Activated T-cell treated with anti-CD3 and anti-CD28 coated beads, Interleukin-2, amount 50 U/mL, for 72 hours (primary cell): ENCODE measurements at regions not wholly inside any gene's neighbourhood (a gene's known extent, or its start where the extent isn't known, plus 50 kb on each side); places are given as distances from the start of the nearest gene placed in this dataset.
"Not testable (repeated sequence)": the region's sequence is repeated elsewhere in the genome, so short reads cannot be mapped to it uniquely, and the experiment has no call there.

Experiments used
- ATAC-seq, 2 donors: fragments of 150-1000 bp; cut with Tn5 transposase; replicated peaks in 1 of 2; 2 replicates each; pipeline ENCODE4 v1.10.0; 2021; ENCODE audit warnings: moderate library complexity in 2 of 2, mild to moderate bottlenecking in 1 of 2
- DNase-seq, 2 donors: peaks; one replicate each; pipeline ENCODE4 v3.0.0; 2021 to 2022; ENCODE audit warnings: mixed read lengths in 1 of 2
- H3K27ac Mint-ChIP-seq: one replicate; pipeline ENCODE4 v1.8.0; 2022; ENCODE audit warnings: mild to moderate bottlenecking, moderate library complexity, mixed read lengths
- H3K27me3 Mint-ChIP-seq: one replicate; pipeline ENCODE4 v1.8.0; 2022; ENCODE audit warnings: low read depth, mixed read lengths
- H3K36me3 Mint-ChIP-seq, 2 donors: one replicate each; pipeline ENCODE4 v1.8.0; 2022; ENCODE audit warnings: mixed read lengths in 2 of 2, mild to moderate bottlenecking in 1 of 2; ENCODE audit not compliant: insufficient read depth in 2 of 2
- H3K4me1 Mint-ChIP-seq: one replicate; pipeline ENCODE4 v1.8.0; 2022; ENCODE audit warnings: low read depth, mixed read lengths
- H3K4me3 Mint-ChIP-seq, 2 donors: one replicate each; pipeline ENCODE4 v1.8.0; 2022; ENCODE audit warnings: mild to moderate bottlenecking in 2 of 2, mixed read lengths in 2 of 2, moderate library complexity in 2 of 2
- H3K9me3 Mint-ChIP-seq, 2 donors: one replicate each; pipeline ENCODE4 v1.8.0; 2022; ENCODE audit warnings: mixed read lengths in 2 of 2

GRCh38 chr5:74502479-74502950 is 138.0 kb downstream of the ENC1 start:
- no peak overlapping the region for H3K27ac Mint-ChIP-seq
- no peak overlapping the region for H3K4me3 Mint-ChIP-seq
- no peak for DNase-seq
- H3K9me3 Mint-ChIP-seq = no peaks in the 10 kb centered on the region
- no peak for ATAC-seq
- no peaks in the 10 kb centered on the region for H3K36me3 Mint-ChIP-seq
- no peaks in the 10 kb centered on the region for H3K4me1 Mint-ChIP-seq
- H3K27me3 Mint-ChIP-seq = no peaks in the 10 kb centered on the region

- H3K27ac Mint-ChIP-seq = no peak overlapping the region
- no peak overlapping the region for H3K4me3 Mint-ChIP-seq
- H3K27me3 Mint-ChIP-seq = no peaks in the 10 kb centered on the region
- DNase-seq = no peak
- ATAC-seq = no peak
- no peaks in the 10 kb centered on the region for H3K4me1 Mint-ChIP-seq
- no peaks in the 10 kb centered on the region for H3K36me3 Mint-ChIP-seq
- no peaks in the 10 kb centered on the region for H3K9me3 Mint-ChIP-seq
Measured at GRCh38 chr5:74501674-74502478, 138.7 kb downstream of the ENC1 start.

DNA sequence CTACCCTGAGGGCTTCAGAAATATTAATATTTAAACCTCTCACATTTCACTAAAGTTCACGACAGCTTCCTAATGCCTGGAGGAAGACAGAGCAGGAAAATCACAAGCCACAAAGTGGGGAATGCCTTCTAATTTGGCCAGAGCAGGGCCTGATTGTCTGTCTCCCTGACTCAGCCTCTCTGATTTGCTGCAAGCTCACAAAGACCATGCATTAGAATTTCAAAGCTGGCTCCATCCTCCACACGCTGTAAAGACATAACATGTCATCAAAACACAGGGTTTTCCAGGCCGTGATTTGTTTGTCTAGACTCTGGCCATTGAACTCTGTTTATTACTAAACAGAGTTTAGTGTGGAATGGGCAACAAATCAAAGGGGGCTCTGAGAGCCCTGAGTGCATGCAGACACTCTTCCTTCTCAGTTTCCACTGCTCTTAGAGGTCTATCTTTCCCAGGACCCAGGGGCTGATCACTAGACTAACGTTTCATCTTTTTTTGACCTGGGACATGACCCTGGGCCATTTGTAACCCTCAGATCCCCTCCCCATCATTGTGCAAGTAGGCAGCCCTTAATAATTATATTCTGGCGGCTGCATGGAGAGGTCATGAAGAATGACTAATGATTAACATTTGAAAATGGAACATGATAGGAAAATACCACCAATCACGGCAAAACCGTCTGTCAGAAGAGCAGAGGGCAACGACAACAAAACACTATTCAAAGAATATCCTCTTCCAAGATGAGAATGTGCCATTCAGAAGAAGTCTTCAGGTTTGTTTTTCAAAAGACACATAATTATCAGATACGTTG is 140.2 kb downstream of the ENC1 start:
- ATAC-seq = no peak
- DNase-seq = no peak
- H3K27me3 Mint-ChIP-seq = peaks cover 6% of the 10 kb centered on the region
- H3K4me3 Mint-ChIP-seq = no peak overlapping the region
- no peaks in the 10 kb centered on the region for H3K9me3 Mint-ChIP-seq
- H3K27ac Mint-ChIP-seq = no peak overlapping the region
- H3K4me1 Mint-ChIP-seq = no peaks in the 10 kb centered on the region
- no peaks in the 10 kb centered on the region for H3K36me3 Mint-ChIP-seq

DNA sequence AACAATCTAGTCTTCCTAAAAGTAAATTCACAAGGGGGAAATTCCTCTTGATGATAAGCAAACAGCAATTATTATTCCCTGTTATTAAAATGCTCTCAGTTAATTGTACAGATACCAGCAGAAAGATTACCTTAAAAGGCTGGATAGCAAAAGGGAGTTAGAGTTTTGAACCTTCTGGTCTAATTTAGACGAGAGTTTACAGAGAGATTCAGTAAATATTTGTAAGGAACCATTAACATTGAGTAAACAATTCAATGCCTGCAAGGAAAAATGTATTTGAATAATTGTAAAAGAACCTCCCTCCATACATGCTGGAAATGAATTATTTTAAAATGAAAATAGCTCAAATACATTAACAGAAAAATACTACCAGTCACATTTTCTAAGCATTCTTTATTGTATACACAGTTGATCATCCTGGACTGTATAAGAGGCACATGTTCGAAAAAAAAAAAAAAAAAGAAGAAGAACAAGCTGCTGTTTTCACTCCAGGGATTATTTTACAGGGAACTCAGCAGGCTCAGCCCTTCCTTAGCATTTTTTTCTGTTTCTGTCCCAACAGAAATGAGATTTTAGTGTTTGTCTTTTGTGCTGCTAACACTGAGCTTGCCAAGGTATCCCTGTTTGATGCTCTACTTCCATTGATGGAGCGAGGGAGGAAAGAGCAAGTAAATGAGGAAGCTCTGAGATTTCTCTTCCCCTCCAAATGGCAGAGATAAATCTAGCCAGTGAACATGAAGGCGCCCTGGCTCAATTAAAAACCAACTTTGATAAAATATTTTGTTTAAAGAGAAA is 141.1 kb downstream of the ENC1 start:
- no peaks in the 10 kb centered on the region for H3K4me1 Mint-ChIP-seq
- ATAC-seq = no peak
- H3K9me3 Mint-ChIP-seq = no peaks in the 10 kb centered on the region
- H3K27me3 Mint-ChIP-seq = peaks cover 8% of the 10 kb centered on the region
- no peaks in the 10 kb centered on the region for H3K36me3 Mint-ChIP-seq
- H3K4me3 Mint-ChIP-seq = no peak overlapping the region
- no peak overlapping the region for H3K27ac Mint-ChIP-seq
- no peak for DNase-seq

GRCh38 chr5:74497706-74498105 is 142.8 kb downstream of the ENC1 start:
- no peak for ATAC-seq
- Mint-ChIP-seq H3K36me3 (no peaks in the 10 kb centered on the region), H3K4me3 (no peak overlapping the region), H3K9me3 (no peaks in the 10 kb centered on the region), H3K4me1 (no peaks in the 10 kb centered on the region), H3K27ac (no peak overlapping the region), H3K27me3 (peaks cover 22% of the 10 kb centered on the region)
- DNase-seq = no peak

DNA sequence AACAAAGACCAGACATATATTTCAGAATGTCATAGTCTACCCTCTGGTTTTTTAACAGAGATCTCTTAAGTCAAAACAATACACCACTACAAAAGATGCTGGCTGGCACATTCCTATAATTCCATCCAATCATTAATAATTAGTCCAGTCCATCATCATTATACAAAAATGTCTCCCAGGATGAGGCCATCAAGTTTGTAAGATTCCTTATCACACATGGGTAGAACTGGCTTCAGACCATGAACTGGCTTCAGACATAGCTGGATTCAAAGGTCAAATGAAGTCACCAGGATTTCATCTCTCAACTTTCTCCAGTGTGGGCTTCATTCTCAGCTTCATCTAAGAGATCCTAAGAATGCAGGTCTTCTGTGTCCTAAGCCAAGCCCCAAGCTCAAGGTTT is 147.1 kb downstream of the ENC1 start:
- Mint-ChIP-seq H3K4me3 (no peak overlapping the region), H3K36me3 (no peaks in the 10 kb centered on the region), H3K27ac (no peak overlapping the region), H3K4me1 (no peaks in the 10 kb centered on the region), H3K9me3 (no peaks in the 10 kb centered on the region), H3K27me3 (peaks cover 31% of the 10 kb centered on the region)
- ATAC-seq = no peak
- DNase-seq = no peak

DNA sequence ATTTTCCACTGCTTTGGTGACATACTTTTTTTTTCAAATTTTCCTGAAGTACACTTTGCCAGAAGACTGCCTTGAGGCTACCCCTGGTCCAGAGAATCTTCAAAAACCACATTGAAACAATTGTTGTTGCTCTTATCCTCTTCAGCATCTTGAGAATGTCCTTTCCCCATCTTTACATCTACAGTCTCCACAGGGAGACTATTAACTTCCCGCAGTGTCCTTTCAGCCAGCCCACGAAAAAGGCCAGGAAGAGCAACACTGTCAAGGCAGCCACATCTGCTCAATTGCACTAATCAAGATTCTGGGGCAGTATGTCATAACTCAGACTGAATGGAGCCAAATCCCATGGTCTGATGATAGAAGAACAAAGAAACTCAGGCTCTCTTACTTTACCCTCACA is 148.3 kb downstream of the ENC1 start:
- Mint-ChIP-seq H3K27me3 (peaks cover 31% of the 10 kb centered on the region), H3K36me3 (no peaks in the 10 kb centered on the region), H3K9me3 (no peaks in the 10 kb centered on the region), H3K4me3 (no peak overlapping the region), H3K4me1 (no peaks in the 10 kb centered on the region), H3K27ac (no peak overlapping the region)
- DNase-seq (no peak), ATAC-seq (no peak)

GRCh38 chr5:74491586-74491985 is 148.9 kb downstream of the ENC1 start:
- peaks cover 31% of the 10 kb centered on the region for H3K27me3 Mint-ChIP-seq
- no peak for DNase-seq
- H3K4me1 Mint-ChIP-seq = no peaks in the 10 kb centered on the region
- no peaks in the 10 kb centered on the region for H3K36me3 Mint-ChIP-seq
- H3K9me3 Mint-ChIP-seq = no peaks in the 10 kb centered on the region
- no peak overlapping the region for H3K4me3 Mint-ChIP-seq
- ATAC-seq = no peak
- H3K27ac Mint-ChIP-seq = no peak overlapping the region

GRCh38 chr5:74490814-74491213 is 149.7 kb downstream of the ENC1 start:
- H3K27ac Mint-ChIP-seq = no peak overlapping the region
- no peaks in the 10 kb centered on the region for H3K36me3 Mint-ChIP-seq
- H3K4me3 Mint-ChIP-seq = no peak overlapping the region
- DNase-seq = no peak
- ATAC-seq = no peak
- H3K9me3 Mint-ChIP-seq = no peaks in the 10 kb centered on the region
- H3K4me1 Mint-ChIP-seq = no peaks in the 10 kb centered on the region
- peaks cover 24% of the 10 kb centered on the region for H3K27me3 Mint-ChIP-seq

GRCh38 chr5:74482990-74483389 is 157.5 kb downstream of the ENC1 start:
- Mint-ChIP-seq H3K27me3 (no peaks in the 10 kb centered on the region), H3K9me3 (no peaks in the 10 kb centered on the region), H3K36me3 (no peaks in the 10 kb centered on the region), H3K4me3 (no peak overlapping the region), H3K27ac (no peak overlapping the region), H3K4me1 (no peaks in the 10 kb centered on the region)
- DNase-seq (no peak), ATAC-seq (no peak)

DNA sequence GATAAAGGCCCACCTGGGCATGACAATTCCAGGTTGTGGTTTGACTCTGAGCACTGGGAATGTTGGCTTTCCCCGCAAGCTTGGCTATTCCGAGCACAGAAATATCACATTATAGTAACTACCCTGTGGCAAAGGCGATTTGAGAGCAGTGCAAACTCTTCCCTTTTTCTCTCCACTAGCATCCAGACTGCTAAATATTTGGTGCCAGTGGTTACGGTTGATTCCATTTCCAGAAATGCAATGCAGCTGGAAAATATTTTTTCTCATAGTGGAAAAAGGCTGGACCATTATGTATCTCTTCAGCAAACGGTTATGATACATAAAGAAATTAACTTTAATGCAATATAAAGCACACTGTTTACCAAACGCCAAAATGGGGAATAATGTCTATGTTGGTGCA is 158.0 kb downstream of the ENC1 start:
- Mint-ChIP-seq H3K4me1 (no peaks in the 10 kb centered on the region), H3K9me3 (no peaks in the 10 kb centered on the region), H3K27ac (no peak overlapping the region), H3K36me3 (no peaks in the 10 kb centered on the region), H3K4me3 (no peak overlapping the region), H3K27me3 (peaks cover 2% of the 10 kb centered on the region)
- ATAC-seq (no peak), DNase-seq (no peak)

GRCh38 chr5:74481357-74481756 is 159.2 kb downstream of the ENC1 start:
- H3K36me3 Mint-ChIP-seq, H3K27ac Mint-ChIP-seq: not testable (repeated sequence)

GRCh38 chr5:74480201-74480600 is 160.3 kb downstream of the ENC1 start:
- ATAC-seq (no peak), DNase-seq (no peak)
- Mint-ChIP-seq H3K27me3 (peaks cover 14% of the 10 kb centered on the region), H3K27ac (no peak overlapping the region), H3K36me3 (no peaks in the 10 kb centered on the region), H3K9me3 (no peaks in the 10 kb centered on the region), H3K4me1 (no peaks in the 10 kb centered on the region), H3K4me3 (no peak overlapping the region)

More at GRCh38 chr5:74481357-74481756, 159.2 kb downstream of the ENC1 start:
- H3K9me3 Mint-ChIP-seq, H3K4me1 Mint-ChIP-seq, H3K4me3 Mint-ChIP-seq, DNase-seq: not testable (repeated sequence)
- H3K27me3 Mint-ChIP-seq = peaks cover 12% of the 10 kb centered on the region
- peak in 1 of 2 donors; percentile 53 for ATAC-seq
